SK-N-SH (cell line): ENCODE measurements at regions not wholly inside any gene's neighbourhood (a gene's known extent, or its start where the extent isn't known, plus 50 kb on each side); places are given as distances from the start of the nearest gene placed in this dataset.

Experiments
- CTCF ChIA-PET: fragments of 300-600, 350-600 bp; formaldehyde crosslinking; extraction: SDS; loops from one replicate; lab custom pipeline; 2021; lab: Yijun Ruan, JAX
- POLR2A ChIA-PET: fragments of 350-600 bp; sonication (Branson Sonifier 250); formaldehyde crosslinking; extraction: SDS; loops from one replicate; lab custom pipeline; 2020; ENCODE audit warnings: antibody characterized with exemption, inconsistent platforms; lab: Yijun Ruan, JAX
- DNase-seq: peaks from one replicate; pipeline ENCODE4 v3.0.0; 2012
- H2AFZ ChIP-seq: fragments of 200-600 bp; sonication (generic); 2 replicates; pipeline ENCODE4 v1.8.1; 2016; ENCODE audit warnings: antibody characterized with exemption, mild to moderate bottlenecking, low read depth
- H3F3A ChIP-seq: fragments of 200-600 bp; sonication (generic); replicated peaks from 2 replicates; pipeline ENCODE3; 2016; ENCODE audit warnings: antibody characterized with exemption, mild to moderate bottlenecking; ENCODE audit not compliant: insufficient read depth
- H3K27ac ChIP-seq, 2 experiments: fragments of 200-500 bp in 1 of 2; fragments of 200-600 bp in 1 of 2; sonication (Bioruptor generic) in 1 of 2; sonication (generic), shearing (Covaris generic) in 1 of 2; 2 replicates each; pipeline versions ENCODE4 v1.5.1 to v1.6.1; 2014 to 2016; ENCODE audit warnings: low read depth in 2 of 2, inconsistent platforms in 1 of 2, low read length in 1 of 2, mild to moderate bottlenecking in 1 of 2, mixed read lengths in 1 of 2
- H3K27me3 ChIP-seq: fragments of 200-600 bp; sonication (generic), shearing (Covaris generic); 2 replicates; pipeline ENCODE4 v1.6.1; 2016; ENCODE audit warnings: mixed run types; ENCODE audit not compliant: insufficient read depth
- H3K36me3 ChIP-seq, 2 experiments: fragments of 200-500 bp in 1 of 2; fragments of 200-600 bp in 1 of 2; sonication (Bioruptor generic) in 1 of 2; sonication (generic) in 1 of 2; replicated peaks in 1 of 2; 2 replicates each; pipeline versions ENCODE3 to v1.5.1; 2014 to 2016; ENCODE audit warnings: low read length in 1 of 2, mild to moderate bottlenecking in 1 of 2; ENCODE audit not compliant: insufficient read depth in 2 of 2, control insufficient read depth in 1 of 2
- H3K4me1 ChIP-seq, 2 experiments: fragments of 200-500 bp in 1 of 2; fragments of 200-600 bp in 1 of 2; sonication (Bioruptor generic) in 1 of 2; sonication (generic), shearing (Covaris generic) in 1 of 2; 2 replicates each; pipeline versions ENCODE4 v1.5.1 to v1.6.1; 2014 to 2016; ENCODE audit warnings: low read depth in 1 of 2, low read length in 1 of 2, mixed run types in 1 of 2; ENCODE audit not compliant: insufficient read depth in 2 of 2, control insufficient read depth in 1 of 2
- H3K4me2 ChIP-seq: fragments of 200-600 bp; sonication (generic), shearing (Covaris generic); 2 replicates; pipeline ENCODE4 v1.6.1; 2017; ENCODE audit warnings: mixed run types
- H3K4me3 ChIP-seq, 2 experiments: fragments of 200-500 bp in 1 of 2; fragments of 200-600 bp in 1 of 2; sonication (Bioruptor generic) in 1 of 2; sonication (generic), shearing (Covaris generic) in 1 of 2; 2 replicates each; pipeline versions ENCODE4 v1.5.1 to v1.8.1; 2014 to 2016; ENCODE audit warnings: low read depth in 2 of 2, inconsistent platforms in 1 of 2, low read length in 1 of 2, mild to moderate bottlenecking in 1 of 2, mixed read lengths in 1 of 2, moderate library complexity in 1 of 2
- H3K79me2 ChIP-seq: fragments of 200-600 bp; sonication (generic); 2 replicates; pipeline ENCODE4 v1.8.1; 2017; ENCODE audit warnings: mild to moderate bottlenecking; ENCODE audit not compliant: insufficient read depth
- H3K9ac ChIP-seq: fragments of 200-600 bp; sonication (generic); 2 replicates; pipeline ENCODE4 v1.6.1; 2017; ENCODE audit warnings: mixed run types
- H3K9me2 ChIP-seq: fragments of 200-600 bp; sonication (generic); 2 replicates; pipeline ENCODE4 v1.6.1; 2017; ENCODE audit warnings: mixed run types
- H3K9me3 ChIP-seq: fragments of 200-600 bp; sonication (generic); 2 replicates; pipeline ENCODE4 v1.6.1; 2017; ENCODE audit warnings: mixed run types, mild to moderate bottlenecking, moderate library complexity
- H4K20me1 ChIP-seq: fragments of 200-600 bp; sonication (generic); 2 replicates; pipeline ENCODE4 v1.6.1; 2017; ENCODE audit warnings: mild to moderate bottlenecking, mixed run types; ENCODE audit not compliant: insufficient read depth
- ELF1 ChIP-seq: IDR thresholded peaks from 2 replicates; pipeline ENCODE4 v1.4.0; 2012
- EP300 ChIP-seq, 2 experiments: IDR thresholded peaks; 2 replicates each; pipeline versions ENCODE4 v1.4.0 to v1.6.1; 2012; ENCODE audit warnings: borderline replicate concordance in 1 of 2, low read depth in 1 of 2, low read length in 1 of 2
- EZH2phosphoT487 ChIP-seq: fragments of 200-600 bp; sonication (generic); IDR thresholded peaks from 2 replicates; pipeline ENCODE4 v1.6.1; 2017; ENCODE audit warnings: low read depth, mixed run types, mild to moderate bottlenecking, antibody characterized with exemption, moderate library complexity, borderline replicate concordance
- FOXJ3 ChIP-seq: sonication (generic); formaldehyde crosslinking; IDR thresholded peaks from 2 replicates; pipeline ENCODE4 v1.5.1; 2020; ENCODE audit warnings: mild to moderate bottlenecking, missing genetic modification reagents
- FOXM1 ChIP-seq: IDR thresholded peaks from 2 replicates; pipeline ENCODE4 v1.4.0; 2012; ENCODE audit warnings: low read depth, mild to moderate bottlenecking
- JUND ChIP-seq: IDR thresholded peaks from 2 replicates; pipeline ENCODE4 v1.4.0; 2012
- MXI1 ChIP-seq: IDR thresholded peaks from 2 replicates; pipeline ENCODE4 v1.6.1; 2012; ENCODE audit warnings: mild to moderate bottlenecking, low read depth, low read length, improper control_type of control experiment
- NFIC ChIP-seq: IDR thresholded peaks from 2 replicates; pipeline ENCODE4 v1.4.0; 2012; ENCODE audit warnings: borderline replicate concordance
- NRF1 ChIP-seq: IDR thresholded peaks from 2 replicates; pipeline ENCODE4 v1.6.1; 2012; ENCODE audit warnings: low read depth, mild to moderate bottlenecking, low read length
- PBX3 ChIP-seq: IDR thresholded peaks from 2 replicates; pipeline ENCODE4; 2012
- POLR2AphosphoS5 ChIP-seq: IDR thresholded peaks from 2 replicates; pipeline ENCODE4 v1.6.1; 2012; ENCODE audit warnings: low read depth, low read length
- RAD21 ChIP-seq: IDR thresholded peaks from 2 replicates; pipeline ENCODE4 v1.6.1; 2012; ENCODE audit warnings: mild to moderate bottlenecking, low read length
- SIN3A ChIP-seq: IDR thresholded peaks from 2 replicates; pipeline ENCODE4 v1.6.1; 2012; ENCODE audit warnings: low read depth, mild to moderate bottlenecking, low read length, moderate library complexity, borderline replicate concordance
- SMC3 ChIP-seq: IDR thresholded peaks from 2 replicates; pipeline ENCODE4 v1.6.1; 2012; ENCODE audit warnings: low read depth, low read length, improper control_type of control experiment
- YY1 ChIP-seq: IDR thresholded peaks from 2 replicates; pipeline ENCODE4 v1.4.0; 2012; ENCODE audit warnings: low read depth, mild to moderate bottlenecking
- WGBS: methylation state at CpG from one replicate; pipeline ENCODE4 v1.1.6; 2017; ENCODE audit warnings: low lambda C conversion rate; 5-methylcytosine and 5-hydroxymethylcytosine counted together
- TF ChIP-seq, protein P1 (sequence below): IDR thresholded peaks from 2 replicates; pipeline ENCODE4 v1.4.0; 2012; ENCODE audit warnings: low read depth, borderline replicate concordance
- TF ChIP-seq, protein P2 (sequence below): fragments of 200-600 bp; sonication (generic); IDR thresholded peaks from 2 replicates; pipeline ENCODE4 v1.6.1; 2017; ENCODE audit warnings: antibody characterized with exemption, mild to moderate bottlenecking, moderate library complexity

DNA sequence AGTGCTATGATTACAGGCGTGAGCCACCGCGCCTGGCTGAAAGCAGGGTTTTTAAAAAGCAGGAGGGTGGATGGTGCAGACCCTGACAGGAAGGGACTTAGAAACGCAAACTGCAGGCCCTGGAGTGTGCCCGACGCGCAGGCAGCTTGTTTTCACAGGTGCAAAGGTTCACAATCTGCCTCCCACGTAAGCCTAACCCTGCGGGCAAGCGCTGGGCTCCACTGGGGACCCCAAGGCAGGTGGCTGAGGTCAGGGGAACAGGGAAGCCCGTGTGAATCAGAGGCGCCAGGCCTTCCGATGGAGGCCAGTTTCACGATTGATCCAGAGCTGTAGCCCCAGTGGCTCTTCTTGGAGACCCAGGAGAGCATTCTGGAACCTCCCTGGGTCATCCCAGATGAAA is 256.3 kb downstream of the BRD1 start:
- no peak overlapping the region for H3K4me3 ChIP-seq
- H3K27ac ChIP-seq: no peak overlapping the region
- POLR2A ChIA-PET: no interaction called here
- no peaks in the 10 kb centered on the region for H3K4me1 ChIP-seq
- H3K4me2 ChIP-seq: no peak overlapping the region
- H4K20me1 ChIP-seq: no peaks in the 10 kb centered on the region
- no peak for TF ChIP-seq SMC3
- TF ChIP-seq EZH2phosphoT487: no peak
- TF ChIP-seq EP300 (IDR thresholded peaks at IDR 0.05; ENCODE audit: borderline replicate concordance in 1 of 2, low read depth in 1 of 2, low read length in 1 of 2): no peak
- TF ChIP-seq, protein P1, sequence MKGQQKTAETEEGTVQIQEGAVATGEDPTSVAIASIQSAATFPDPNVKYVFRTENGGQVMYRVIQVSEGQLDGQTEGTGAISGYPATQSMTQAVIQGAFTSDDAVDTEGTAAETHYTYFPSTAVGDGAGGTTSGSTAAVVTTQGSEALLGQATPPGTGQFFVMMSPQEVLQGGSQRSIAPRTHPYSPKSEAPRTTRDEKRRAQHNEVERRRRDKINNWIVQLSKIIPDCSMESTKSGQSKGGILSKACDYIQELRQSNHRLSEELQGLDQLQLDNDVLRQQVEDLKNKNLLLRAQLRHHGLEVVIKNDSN: no peak
- TF ChIP-seq, protein P2, sequence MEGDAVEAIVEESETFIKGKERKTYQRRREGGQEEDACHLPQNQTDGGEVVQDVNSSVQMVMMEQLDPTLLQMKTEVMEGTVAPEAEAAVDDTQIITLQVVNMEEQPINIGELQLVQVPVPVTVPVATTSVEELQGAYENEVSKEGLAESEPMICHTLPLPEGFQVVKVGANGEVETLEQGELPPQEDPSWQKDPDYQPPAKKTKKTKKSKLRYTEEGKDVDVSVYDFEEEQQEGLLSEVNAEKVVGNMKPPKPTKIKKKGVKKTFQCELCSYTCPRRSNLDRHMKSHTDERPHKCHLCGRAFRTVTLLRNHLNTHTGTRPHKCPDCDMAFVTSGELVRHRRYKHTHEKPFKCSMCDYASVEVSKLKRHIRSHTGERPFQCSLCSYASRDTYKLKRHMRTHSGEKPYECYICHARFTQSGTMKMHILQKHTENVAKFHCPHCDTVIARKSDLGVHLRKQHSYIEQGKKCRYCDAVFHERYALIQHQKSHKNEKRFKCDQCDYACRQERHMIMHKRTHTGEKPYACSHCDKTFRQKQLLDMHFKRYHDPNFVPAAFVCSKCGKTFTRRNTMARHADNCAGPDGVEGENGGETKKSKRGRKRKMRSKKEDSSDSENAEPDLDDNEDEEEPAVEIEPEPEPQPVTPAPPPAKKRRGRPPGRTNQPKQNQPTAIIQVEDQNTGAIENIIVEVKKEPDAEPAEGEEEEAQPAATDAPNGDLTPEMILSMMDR: no peak
- TF ChIP-seq FOXM1: no peak
- TF ChIP-seq YY1: no peak
- no peak for TF ChIP-seq RAD21
- TF ChIP-seq SIN3A: no peak
- TF ChIP-seq NRF1: no peak
- no peak for TF ChIP-seq PBX3
- TF ChIP-seq NFIC: no peak
- TF ChIP-seq MXI1: no peak
- TF ChIP-seq FOXJ3 (CRISPR knock-in tag): no peak
- TF ChIP-seq ELF1: no peak
- no peak for TF ChIP-seq POLR2AphosphoS5
- no peak for TF ChIP-seq JUND
- TF ChIP-seq, all 33 proteins: peak for 0
- H3K36me3 ChIP-seq: no peaks in the 10 kb centered on the region
- H3K9me2 ChIP-seq: no peaks in the 10 kb centered on the region
- 35% methylated on average over 11 of the region's 14 CpGs for WGBS
- H2AFZ ChIP-seq: no peak overlapping the region
- CTCF ChIA-PET: no interaction called here
- no peak overlapping the region for H3K9ac ChIP-seq
- H3K27me3 ChIP-seq: peaks cover 4% of the 10 kb centered on the region; the same call in 1 of the 2 replicates
- no peaks in the 10 kb centered on the region for H3K9me3 ChIP-seq
- DNase-seq: no peak
- H3K79me2 ChIP-seq: no peaks in the 10 kb centered on the region
- H3F3A ChIP-seq: no peaks in the 10 kb centered on the region
